ENCODE measurements at regions not wholly inside any gene's neighbourhood (a gene's known extent, or its start where the extent isn't known, plus 50 kb on each side); places are given as distances from the start of the nearest gene placed in this dataset.
"Not testable (repeated sequence)": the region's sequence is repeated elsewhere in the genome, so short reads cannot be mapped to it uniquely, and the experiment has no call there.

DNA sequence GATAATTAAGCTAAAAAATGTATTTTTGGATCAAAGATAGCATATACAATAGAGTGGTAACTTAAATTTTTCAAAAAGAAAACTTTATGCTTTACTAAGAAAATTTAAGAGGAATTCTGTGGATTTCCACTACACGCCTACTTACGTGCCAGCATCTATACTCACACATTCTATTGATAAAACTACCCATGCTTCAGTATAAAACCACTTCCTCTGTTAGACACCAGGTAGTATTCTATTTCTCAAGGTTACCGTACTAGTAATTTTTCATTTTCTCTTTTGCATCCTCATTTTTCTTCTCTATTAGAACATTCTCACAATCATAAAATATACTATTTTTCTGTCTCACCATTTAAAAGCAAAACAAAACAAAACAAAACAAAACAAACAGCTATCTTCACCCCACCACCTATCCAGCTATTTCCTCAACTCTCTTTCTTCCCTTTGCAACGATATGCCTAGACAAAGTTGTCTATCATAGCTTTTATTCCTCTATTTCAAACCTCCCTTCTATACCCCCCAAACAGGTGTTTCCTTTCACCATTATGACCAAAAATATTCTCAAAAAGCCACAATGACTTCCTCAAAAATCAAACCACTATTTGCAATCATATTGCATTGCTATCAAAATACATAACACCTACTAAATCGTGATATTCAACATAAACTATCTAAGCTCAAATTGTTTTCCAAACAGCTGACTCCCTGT lies 1652.0 kb downstream of the MRPL39 start:
- no peaks in the 10 kb centered on the region for H3K9me3 Mint-ChIP-seq
- H3K27me3 Mint-ChIP-seq: no peaks in the 10 kb centered on the region
- H3K27ac Mint-ChIP-seq: peak overlapping the region; percentile 37
- ChIA-PET CTCF (no interaction called here), POLR2A (no interaction called here)
- peak overlapping the region; percentile 23 for H3K4me3 Mint-ChIP-seq
- no peaks in the 10 kb centered on the region for H3K36me3 Mint-ChIP-seq (ENCODE audit: low read depth)
- H3K4me1 Mint-ChIP-seq: peaks cover 15% of the 10 kb centered on the region
- no peak for DNase-seq

DNA sequence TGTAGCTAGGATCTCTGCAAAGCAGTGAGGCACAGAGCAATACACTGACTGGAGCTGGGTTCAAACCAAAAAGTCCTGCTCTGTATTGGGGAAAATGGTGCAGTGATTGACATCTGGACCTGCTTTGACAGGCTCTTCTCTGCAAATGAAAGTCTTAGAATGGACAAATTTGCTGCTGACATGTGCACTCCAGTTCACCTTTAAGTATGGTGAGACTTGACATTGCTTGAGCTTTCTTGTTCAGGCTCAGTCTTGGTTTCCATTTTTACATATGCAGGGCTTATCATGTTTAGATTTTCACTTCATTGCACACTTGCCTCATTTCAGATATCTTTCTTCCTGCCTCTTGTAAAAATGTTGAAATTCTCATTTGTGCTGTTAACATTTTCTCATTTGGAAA lies 1655.0 kb downstream of the MRPL39 start:
- Mint-ChIP-seq H3K9me3 (no peaks in the 10 kb centered on the region), H3K27me3 (no peaks in the 10 kb centered on the region), H3K4me1 (peaks cover 27% of the 10 kb centered on the region), H3K27ac (no peak overlapping the region), H3K4me3 (no peak overlapping the region), H3K36me3 (ENCODE audit: low read depth) (no peaks in the 10 kb centered on the region)
- DNase-seq: no peak
- ChIA-PET POLR2A (no interaction called here), CTCF (no interaction called here)

DNA sequence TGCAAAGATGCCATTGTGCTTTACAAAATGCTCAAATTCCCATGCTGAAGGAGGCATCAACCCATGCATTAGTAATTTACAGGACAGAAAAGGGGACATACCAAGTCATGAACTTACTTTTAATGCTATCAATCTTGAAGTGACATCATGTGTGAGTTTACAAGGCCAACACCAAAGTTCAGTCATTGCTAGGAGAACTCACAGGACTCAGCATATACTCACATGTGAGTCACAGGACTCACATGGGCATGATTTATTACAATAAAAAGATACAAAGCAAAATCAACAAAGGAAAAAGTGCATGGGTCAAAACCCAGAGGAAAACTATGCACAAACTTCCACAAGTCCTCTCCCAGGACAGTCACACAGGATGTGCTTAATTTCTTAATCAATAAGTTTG lies 1656.0 kb downstream of the MRPL39 start:
- H3K27ac Mint-ChIP-seq: no peak overlapping the region
- H3K27me3 Mint-ChIP-seq: no peaks in the 10 kb centered on the region
- CTCF ChIA-PET: no interaction called here

DNA sequence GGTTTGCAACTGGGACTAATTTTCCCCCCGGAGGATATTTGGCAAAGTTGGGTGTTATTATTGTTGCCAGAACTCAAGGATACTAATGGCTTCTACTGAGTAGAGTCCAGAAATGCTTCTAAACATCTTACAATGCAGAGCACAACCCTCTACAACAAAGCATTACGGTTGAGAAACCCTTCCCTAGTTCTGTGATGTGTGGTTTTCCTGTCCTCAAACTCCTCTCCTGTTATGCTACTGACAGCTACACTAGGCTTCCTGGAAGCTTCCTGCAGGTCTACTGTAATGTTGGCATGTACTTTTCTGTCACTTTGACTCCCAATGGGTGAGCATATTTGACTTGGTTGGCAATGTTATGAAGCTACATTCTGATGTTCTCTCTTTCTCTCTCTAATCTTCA lies 1656.9 kb downstream of the MRPL39 start:
- CTCF ChIA-PET: no interaction called here
- POLR2A ChIA-PET: no interaction called here
- peaks cover 23% of the 10 kb centered on the region for H3K4me1 Mint-ChIP-seq
- no peaks in the 10 kb centered on the region for H3K27me3 Mint-ChIP-seq
- no peaks in the 10 kb centered on the region for H3K36me3 Mint-ChIP-seq (ENCODE audit: low read depth)
- no peak overlapping the region for H3K27ac Mint-ChIP-seq
- DNase-seq: no peak
- H3K9me3 Mint-ChIP-seq: no peaks in the 10 kb centered on the region
- no peak overlapping the region for H3K4me3 Mint-ChIP-seq

More for the DNA sequence above, 1656.0 kb downstream of the MRPL39 start:
- H3K4me1 Mint-ChIP-seq: peaks cover 27% of the 10 kb centered on the region
- H3K9me3 Mint-ChIP-seq: no peaks in the 10 kb centered on the region
- no peak overlapping the region for H3K4me3 Mint-ChIP-seq
- POLR2A ChIA-PET: no interaction called here
- no peak for DNase-seq
- no peaks in the 10 kb centered on the region for H3K36me3 Mint-ChIP-seq (ENCODE audit: low read depth)

DNA sequence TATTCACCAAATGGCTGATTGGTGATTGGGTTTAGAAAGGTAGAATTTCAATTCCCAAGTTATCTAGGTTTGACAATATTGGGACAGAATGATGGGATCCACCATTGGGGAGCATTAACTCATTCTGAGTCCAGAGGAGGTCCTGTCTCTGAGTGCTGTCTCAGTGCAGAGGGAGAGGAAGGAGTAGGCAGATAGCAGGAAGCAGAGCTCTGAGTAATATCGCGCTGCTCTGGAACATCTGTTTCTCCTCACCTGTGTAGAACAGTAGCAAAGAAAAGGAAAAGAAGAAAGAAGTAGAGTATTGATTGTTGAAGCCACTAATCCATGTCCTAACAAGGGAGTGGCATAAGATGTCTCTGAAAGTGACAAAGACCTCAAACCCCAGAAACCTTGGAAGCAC lies 1657.8 kb downstream of the MRPL39 start:
- Mint-ChIP-seq H3K9me3 (no peaks in the 10 kb centered on the region), H3K27me3 (no peaks in the 10 kb centered on the region), H3K4me3 (no peak overlapping the region), H3K4me1 (peaks cover 18% of the 10 kb centered on the region), H3K36me3 (ENCODE audit: low read depth) (no peaks in the 10 kb centered on the region), H3K27ac (no peak overlapping the region)
- no peak for DNase-seq
- CTCF ChIA-PET: no interaction called here
- POLR2A ChIA-PET: no interaction called here

DNA sequence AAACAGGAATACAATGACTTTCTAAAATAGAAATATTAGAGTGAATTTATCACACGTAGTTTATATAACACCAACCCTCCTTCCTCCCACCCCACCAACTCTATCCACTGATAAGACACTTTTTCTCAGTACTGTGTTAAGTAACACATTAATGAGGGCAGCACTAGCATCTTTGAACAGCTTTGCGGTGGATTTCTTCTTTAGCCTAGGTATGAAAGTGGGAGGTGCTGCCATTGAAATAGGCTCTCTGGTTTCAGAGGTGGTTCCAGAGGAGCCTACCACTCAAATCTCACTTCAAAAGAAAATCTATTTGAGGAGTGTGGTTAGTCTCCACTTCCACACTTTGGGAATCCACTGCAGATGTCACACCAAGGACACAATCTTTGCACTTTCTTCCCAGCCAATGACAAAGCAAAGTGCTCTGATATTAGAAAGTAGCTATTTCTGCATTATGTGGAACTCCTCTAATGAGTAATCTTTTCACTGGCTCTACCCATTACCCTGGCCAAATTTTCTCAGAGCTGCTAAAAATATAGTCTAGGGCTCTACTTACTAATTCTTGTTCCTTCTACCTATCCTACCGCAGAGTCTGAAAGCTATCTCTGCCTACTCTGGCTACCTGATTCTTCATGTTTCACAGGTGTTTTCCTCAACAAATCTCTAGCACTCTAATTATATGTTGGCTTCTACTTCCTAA lies 1667.8 kb downstream of the MRPL39 start:
- ChIA-PET POLR2A (no interaction called here), CTCF (no interaction called here)
- Mint-ChIP-seq H3K4me3 (no peak overlapping the region), H3K27me3 (peaks cover 5% of the 10 kb centered on the region), H3K9me3 (no peaks in the 10 kb centered on the region), H3K36me3 (ENCODE audit: low read depth) (no peaks in the 10 kb centered on the region), H3K27ac (no peak overlapping the region), H3K4me1 (no peaks in the 10 kb centered on the region)
- DNase-seq: no peak

DNA sequence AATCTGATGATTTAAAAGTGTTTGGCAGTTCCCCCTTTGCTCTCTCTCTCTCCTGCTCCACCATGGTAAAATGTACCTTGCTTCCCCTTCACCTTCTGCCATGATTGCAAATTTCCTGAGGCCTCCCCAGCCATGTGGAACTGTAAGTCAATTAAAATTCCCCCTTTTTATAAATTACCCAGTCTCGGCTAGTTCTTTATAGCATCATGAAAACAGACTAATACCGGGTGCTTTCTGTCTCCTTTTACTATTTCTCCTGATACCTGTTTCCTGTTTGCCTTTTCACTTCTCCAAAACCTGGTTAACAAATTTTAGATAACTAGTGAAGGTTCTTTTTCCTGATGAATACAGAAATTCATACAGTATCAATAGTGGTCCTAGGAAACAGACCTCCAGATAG lies 1670.3 kb downstream of the MRPL39 start:
- H3K4me3 Mint-ChIP-seq: no peak overlapping the region
- H3K27ac Mint-ChIP-seq: no peak overlapping the region
- CTCF ChIA-PET: no interaction called here
- no peaks in the 10 kb centered on the region for H3K36me3 Mint-ChIP-seq (ENCODE audit: low read depth)
- POLR2A ChIA-PET: no interaction called here
- no peak for DNase-seq
- H3K27me3 Mint-ChIP-seq: peaks cover 5% of the 10 kb centered on the region
- no peaks in the 10 kb centered on the region for H3K9me3 Mint-ChIP-seq
- H3K4me1 Mint-ChIP-seq: no peaks in the 10 kb centered on the region

DNA sequence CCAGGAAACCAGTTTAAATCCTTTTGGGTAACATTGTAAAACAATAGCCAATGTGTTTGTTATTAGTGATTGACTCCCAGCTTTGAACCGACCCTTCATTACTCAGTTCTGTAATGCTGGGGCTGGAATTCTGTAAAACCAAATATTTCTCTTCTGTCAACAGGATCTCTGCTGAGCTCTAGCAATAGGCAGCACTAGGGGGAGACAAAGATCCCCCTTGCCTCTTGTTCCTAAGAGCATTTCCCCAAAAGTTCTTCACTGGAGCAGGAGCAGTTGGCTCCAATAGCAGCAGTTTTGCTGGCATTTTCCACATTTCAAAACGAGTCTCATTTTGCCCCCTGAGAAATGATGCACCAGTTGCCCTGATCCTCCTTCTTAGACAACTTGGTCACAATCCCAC lies 1671.1 kb downstream of the MRPL39 start:
- H3K27me3 Mint-ChIP-seq: peaks cover 5% of the 10 kb centered on the region
- no peak overlapping the region for H3K27ac Mint-ChIP-seq
- no peak overlapping the region for H3K4me3 Mint-ChIP-seq
- no peaks in the 10 kb centered on the region for H3K4me1 Mint-ChIP-seq
- ChIA-PET POLR2A (no interaction called here), CTCF (no interaction called here)
- no peak for DNase-seq
- H3K36me3 Mint-ChIP-seq (ENCODE audit: low read depth): no peaks in the 10 kb centered on the region
- no peaks in the 10 kb centered on the region for H3K9me3 Mint-ChIP-seq

DNA sequence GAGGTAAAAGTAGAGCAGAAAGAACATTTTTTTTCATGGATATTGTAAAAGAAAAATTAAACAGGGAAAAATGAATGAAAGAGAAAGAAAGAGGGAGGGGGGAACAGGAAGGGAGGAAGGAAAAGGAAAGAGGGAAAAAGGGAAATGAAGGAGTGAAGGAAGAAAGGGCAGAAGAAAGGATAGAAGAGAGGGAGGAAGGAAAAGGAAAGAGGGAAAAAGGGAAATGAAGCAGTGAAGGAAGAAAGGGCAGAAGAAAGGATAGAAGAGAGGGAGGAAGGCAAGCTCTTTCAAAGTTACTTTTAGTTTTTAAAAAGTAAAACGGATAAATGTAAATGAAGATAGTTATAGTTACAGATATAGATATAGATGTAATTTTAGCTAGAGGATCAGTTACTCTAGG lies 1676.7 kb downstream of the MRPL39 start:
- Mint-ChIP-seq H3K27ac (no peak overlapping the region), H3K4me1 (no peaks in the 10 kb centered on the region), H3K36me3 (ENCODE audit: low read depth) (no peaks in the 10 kb centered on the region), H3K4me3 (no peak overlapping the region), H3K9me3 (no peaks in the 10 kb centered on the region), H3K27me3 (no peaks in the 10 kb centered on the region)
- ChIA-PET POLR2A (no interaction called here), CTCF (no interaction called here)
- no peak for DNase-seq

DNA sequence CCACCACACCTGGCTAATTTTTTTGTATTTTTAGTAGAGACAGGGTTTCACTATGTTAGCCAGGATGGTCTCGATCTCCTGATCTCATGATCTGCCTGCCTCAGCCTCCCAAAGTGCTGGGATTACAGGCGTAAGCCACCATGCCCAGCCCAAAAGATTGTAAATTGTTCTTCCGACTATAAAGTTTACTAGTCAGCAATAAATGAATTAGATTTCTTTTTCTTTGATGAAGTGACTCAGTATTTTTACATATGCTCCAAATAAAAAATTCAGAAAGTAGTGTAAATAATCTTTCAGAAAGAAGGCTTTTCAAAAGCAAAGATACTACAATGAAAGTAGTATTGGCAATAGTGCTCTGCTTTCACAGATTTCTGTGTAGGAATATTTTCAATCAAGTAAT lies 1680.9 kb downstream of the MRPL39 start:
- H3K27ac Mint-ChIP-seq; DNase-seq; CTCF ChIA-PET; H3K9me3 Mint-ChIP-seq; H3K36me3 Mint-ChIP-seq (ENCODE audit: low read depth); POLR2A ChIA-PET; H3K27me3 Mint-ChIP-seq; H3K4me3 Mint-ChIP-seq: not testable (repeated sequence)
- peaks cover 10% of the 10 kb centered on the region for H3K4me1 Mint-ChIP-seq

DNA sequence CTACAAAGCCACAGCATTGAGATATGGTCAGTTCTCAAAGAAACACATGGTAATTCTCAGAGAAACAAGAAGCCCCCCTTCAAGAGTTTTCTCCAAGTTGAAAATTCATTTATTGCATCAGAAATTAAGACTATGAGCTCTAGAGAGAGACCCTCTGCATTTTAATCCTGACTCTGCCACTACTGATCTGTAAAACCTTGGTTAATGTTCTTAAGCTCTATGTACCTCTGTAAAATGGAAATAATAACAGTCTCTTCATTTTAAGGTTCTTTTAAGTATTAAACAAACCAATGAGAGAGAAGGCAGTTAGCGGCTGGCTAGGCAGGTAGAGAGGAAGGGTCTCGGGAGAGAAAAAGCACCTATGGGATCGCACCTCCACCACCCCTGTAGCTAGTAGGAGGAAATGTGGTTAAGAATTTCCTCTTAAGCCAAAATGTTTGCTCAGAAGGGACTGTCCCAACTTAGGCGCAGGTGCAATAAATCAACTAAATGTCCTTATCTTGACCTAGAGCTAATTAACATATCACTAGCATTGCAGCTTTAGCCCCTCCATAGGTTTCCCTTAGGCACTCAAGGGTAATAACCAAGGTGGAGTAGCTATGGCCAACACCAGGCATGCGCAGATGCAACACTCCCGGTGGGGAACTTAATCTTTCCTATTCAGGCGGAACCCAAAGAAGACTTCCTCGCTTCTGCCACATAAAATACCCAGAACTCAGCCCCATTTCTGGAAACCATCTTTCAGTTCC lies 1685.4 kb downstream of the MRPL39 start:
- H3K36me3 Mint-ChIP-seq (ENCODE audit: low read depth): no peaks in the 10 kb centered on the region
- H3K27ac Mint-ChIP-seq: no peak overlapping the region
- no peaks in the 10 kb centered on the region for H3K9me3 Mint-ChIP-seq
- H3K4me3 Mint-ChIP-seq: no peak overlapping the region
- H3K4me1 Mint-ChIP-seq: peaks cover 11% of the 10 kb centered on the region
- CTCF ChIA-PET: no interaction called here
- POLR2A ChIA-PET: no interaction called here
- no peaks in the 10 kb centered on the region for H3K27me3 Mint-ChIP-seq
- DNase-seq: no peak

DNA sequence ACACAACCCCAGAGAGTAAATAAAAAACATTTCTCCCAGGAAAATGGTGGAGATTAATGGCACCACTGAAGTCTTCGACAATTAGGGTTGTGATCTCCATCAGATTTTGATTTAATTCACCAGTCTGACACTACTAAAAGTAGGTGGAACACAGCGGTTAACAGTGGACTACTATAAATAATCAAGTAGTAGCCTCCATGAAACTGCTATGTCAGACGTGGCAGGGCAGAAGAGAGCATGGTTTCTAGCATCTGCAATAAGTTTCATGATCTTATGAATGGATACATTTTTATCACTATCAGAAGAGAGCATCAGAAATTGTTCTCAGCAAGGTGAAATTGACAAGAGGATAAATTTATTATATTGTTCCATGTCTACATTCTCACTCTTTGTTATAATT lies 1706.6 kb downstream of the MRPL39 start:
- H3K4me3 Mint-ChIP-seq: no peak overlapping the region
- no peak for DNase-seq
- H3K9me3 Mint-ChIP-seq: peaks cover 3% of the 10 kb centered on the region
- no peaks in the 10 kb centered on the region for H3K36me3 Mint-ChIP-seq (ENCODE audit: low read depth)
- H3K27ac Mint-ChIP-seq: no peak overlapping the region
- POLR2A ChIA-PET: no interaction called here
- CTCF ChIA-PET: no interaction called here
- no peaks in the 10 kb centered on the region for H3K4me1 Mint-ChIP-seq
- no peaks in the 10 kb centered on the region for H3K27me3 Mint-ChIP-seq

DNA sequence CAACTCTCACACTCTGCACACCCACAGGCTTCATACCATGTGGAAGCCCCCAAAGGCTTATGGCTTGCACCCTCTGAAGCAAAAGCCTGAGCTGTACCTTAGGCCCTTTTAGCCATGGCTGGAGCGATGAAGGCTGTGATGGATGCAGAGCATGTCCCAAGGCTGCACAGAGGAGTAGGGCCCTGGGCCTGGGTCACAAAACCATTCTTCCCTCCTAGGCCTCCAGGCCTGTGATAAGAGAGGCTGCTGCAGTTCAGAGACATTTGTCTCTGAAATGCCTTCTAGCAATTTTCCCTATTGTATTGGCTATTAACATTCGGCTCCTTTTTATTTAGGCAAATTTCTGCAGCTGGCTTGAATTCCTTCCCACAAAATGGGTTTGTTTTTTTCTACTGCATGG lies 1707.7 kb downstream of the MRPL39 start:
- ChIA-PET POLR2A (no interaction called here), CTCF (no interaction called here)
- H3K4me1 Mint-ChIP-seq: no peaks in the 10 kb centered on the region
- H3K27ac Mint-ChIP-seq: no peak overlapping the region
- no peak overlapping the region for H3K4me3 Mint-ChIP-seq
- peaks cover 3% of the 10 kb centered on the region for H3K9me3 Mint-ChIP-seq
- H3K27me3 Mint-ChIP-seq: no peaks in the 10 kb centered on the region
- H3K36me3 Mint-ChIP-seq (ENCODE audit: low read depth): no peaks in the 10 kb centered on the region
- DNase-seq: no peak

DNA sequence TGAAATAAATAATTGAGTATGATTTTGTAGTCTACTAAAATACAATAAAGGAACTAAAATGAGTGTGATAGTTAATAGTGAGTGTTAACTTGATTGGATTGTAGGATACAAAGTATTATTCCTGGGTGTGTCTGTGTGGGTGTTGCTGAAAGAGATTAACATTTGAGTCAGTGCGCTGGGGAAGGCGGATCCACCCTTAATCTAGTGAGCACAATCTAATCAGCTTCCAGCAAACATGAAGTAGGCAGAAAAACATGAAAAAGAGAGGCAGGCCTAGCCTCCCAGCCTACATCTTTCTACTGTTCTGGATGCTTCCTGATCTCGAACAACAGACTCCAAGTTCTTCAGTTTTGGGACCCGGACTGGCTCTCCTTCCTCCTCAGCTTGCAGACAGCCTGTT lies 1716.6 kb downstream of the MRPL39 start:
- DNase-seq: no peak

More for the DNA sequence above, 1716.6 kb downstream of the MRPL39 start:
- Mint-ChIP-seq H3K36me3 (ENCODE audit: low read depth) (no peaks in the 10 kb centered on the region), H3K4me1 (peaks cover 8% of the 10 kb centered on the region), H3K27me3 (no peaks in the 10 kb centered on the region), H3K4me3 (no peak overlapping the region), H3K9me3 (no peaks in the 10 kb centered on the region), H3K27ac (no peak overlapping the region)
- POLR2A ChIA-PET: no interaction called here
- CTCF ChIA-PET: no interaction called here

Data from activated CD4-positive, alpha-beta T cell treated with anti-CD3 and anti-CD28 coated beads, Interleukin-2, amount 10 ng/mL, durations not matched to agents 7 days and 5 days (primary cell).